CD4-positive, alpha-beta T cell treated with Interleukin-21 for 1 hour (primary cell): ENCODE measurements at regions not wholly inside any gene's neighbourhood (a gene's known extent, or its start where the extent isn't known, plus 50 kb on each side); places are given as distances from the start of the nearest gene placed in this dataset.
A peak's percentile ranks its signal among the peaks of the same experiment; 100 is the strongest.
"Not testable (repeated sequence)": the region's sequence is repeated elsewhere in the genome, so short reads cannot be mapped to it uniquely, and the experiment has no call there.

Experiments
- DNase-seq: peaks from one replicate; pipeline ENCODE4 v3.0.0-alpha.2; 2020

DNA sequence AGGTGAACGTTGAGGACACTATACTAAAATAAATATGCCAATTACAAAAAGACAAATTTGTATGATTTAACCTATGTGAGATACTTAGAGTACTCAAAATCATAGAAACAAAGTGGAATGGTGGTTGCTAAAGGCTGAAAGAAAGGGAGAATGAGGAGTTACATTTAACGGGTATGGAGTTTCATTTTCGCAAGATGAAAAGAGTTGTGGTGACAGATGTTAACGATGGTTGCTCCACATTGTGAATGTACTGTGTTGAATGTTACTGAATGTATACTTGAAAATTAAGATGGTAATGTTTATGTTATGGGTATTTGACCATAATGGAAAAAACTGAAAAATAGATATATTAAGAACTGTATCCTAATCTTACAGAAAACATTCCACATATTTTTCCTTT, 51.3 kb upstream of the MOCS2 start:
- DNase-seq = no peak

DNA sequence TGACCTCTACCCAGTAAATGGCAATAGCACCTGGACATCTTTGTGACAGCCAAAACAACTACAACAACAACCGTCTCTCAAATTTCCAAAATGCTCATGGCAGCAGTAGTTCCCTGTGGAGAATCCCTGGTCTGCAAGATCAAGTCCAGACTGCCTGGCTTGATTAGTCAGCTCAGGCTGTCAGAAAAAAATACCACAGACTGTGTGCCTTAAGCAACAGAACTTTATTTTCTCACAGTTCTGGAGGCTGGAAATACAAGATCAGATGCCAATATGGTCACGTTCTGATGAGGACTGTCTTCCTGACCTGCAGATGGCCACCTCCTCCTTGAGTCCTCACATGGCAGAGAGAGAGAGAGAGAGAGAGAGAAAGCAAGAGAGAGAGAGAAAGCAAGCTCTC, 52.3 kb upstream of the MOCS2 start:
- no peak for DNase-seq

DNA sequence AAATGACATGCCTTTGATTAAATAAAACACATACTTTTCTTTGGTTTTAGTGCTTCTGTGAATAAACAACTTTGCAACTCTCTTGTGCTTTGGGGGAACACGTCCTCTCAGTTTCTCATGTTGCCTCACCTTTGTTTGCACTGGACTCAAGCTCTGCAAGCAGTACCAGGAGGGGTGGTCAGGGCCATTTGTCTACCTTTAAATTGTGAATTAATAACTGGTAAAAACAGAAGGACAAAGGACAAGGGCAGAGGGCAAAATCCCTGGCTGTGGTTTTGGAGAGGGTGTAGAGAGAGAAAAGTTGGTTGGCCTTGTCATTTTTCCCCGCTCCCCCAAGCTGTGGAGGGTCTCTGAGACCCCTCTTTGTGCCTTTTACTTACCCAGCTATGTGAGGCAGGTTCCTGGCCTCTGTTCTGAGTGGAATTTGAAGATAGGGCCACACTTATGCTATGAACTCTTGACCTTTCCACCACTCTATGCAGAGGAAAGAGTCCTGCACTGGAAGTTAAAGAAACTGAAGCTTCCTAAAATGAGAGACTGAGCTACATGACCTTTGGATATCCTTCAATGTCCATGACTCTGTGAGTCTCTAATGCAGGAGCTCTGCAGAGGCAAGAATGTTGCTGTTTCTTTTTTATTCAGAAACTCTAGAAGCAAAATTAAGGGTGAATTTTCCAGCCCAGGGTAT, 55.1 kb upstream of the MOCS2 start:
- no peak for DNase-seq

DNA sequence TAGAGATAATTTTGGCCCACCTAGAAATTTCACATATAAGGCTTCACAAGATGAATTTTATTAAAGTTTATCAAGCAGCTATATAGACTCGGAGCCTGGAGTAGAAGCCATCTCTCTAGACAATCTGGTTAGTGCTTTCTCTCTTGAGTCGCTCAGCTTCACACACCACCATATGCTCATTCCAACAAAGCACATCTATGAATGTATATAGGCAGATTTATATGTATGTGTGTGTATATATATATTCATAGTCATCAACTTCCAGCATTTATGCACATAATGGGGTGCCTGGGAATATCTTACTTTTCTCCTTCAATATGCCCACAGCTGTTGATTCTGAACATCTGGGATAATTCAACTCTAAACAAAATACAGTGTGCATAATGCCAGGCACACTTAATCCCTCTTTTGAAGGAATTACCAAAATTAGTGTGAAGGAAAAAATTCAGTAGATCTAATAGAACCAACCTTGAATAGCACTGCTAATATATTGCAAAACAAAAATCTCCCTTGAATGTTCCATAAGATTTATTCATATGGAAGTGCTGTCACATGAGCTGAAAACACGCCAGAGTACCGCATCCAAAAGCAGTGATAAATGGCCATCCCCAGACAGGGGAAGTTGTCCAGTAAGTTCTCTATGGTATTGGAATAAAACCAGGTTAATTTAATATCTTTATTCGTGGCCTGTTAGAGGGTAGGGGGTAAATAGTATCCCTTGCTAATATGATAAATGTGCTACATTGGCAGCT, 56.0 kb upstream of the MOCS2 start:
- no peak for DNase-seq

DNA sequence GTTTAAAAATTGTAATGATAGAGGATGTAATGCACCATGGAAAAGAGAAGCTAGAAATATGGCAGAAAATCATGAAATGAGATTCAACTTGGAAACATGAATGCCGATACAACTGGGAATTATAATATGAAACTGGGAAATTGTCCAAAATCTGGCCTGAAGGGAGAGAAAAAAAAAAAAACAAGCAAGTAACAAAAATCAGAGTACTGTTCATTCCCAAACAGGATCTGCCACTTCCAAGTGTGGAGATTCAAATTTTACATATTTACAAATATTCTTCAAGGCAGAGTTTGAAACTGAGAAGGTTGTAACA, 56.6 kb upstream of the MOCS2 start:
- DNase-seq = no peak

DNA sequence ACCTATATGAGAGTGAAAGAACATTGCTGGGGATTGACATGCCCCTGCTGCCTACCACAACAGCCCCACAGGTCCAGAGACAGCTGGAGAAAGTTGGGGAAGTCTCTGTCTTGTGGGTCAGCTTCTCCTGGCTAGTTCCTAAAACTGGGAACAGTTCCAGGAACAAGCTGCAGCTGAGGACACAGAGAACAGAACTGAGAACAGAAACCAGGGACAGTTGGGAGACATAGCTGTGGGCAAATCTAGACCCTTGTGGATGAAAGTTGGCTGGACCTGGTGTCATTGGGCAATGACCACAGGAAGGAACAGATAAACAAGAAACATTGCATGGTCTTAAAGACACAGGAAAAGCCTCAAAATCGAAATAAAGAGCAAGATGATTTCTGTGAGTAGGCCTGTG, 58.3 kb upstream of the MOCS2 start:
- DNase-seq = no peak

DNA sequence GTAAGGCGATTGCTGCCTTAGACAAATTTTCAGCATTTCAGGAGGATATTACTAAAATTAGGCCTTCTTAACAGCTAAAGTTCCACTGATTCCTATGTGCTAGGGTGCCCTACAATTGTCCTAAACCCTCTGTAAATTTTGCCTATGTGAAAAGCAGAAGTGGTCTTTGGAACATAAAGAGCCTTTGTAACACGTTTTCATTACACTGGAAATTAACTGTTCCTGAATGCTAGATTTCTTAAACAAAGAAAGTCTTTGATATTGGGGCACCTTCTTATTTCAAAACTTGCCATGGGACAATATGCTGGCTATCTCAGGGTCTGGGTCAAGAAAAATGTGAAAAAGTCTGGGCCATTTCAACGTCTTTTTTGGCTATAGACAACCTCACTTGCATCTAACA, 60.4 kb upstream of the MOCS2 start:
- no peak for DNase-seq

DNA sequence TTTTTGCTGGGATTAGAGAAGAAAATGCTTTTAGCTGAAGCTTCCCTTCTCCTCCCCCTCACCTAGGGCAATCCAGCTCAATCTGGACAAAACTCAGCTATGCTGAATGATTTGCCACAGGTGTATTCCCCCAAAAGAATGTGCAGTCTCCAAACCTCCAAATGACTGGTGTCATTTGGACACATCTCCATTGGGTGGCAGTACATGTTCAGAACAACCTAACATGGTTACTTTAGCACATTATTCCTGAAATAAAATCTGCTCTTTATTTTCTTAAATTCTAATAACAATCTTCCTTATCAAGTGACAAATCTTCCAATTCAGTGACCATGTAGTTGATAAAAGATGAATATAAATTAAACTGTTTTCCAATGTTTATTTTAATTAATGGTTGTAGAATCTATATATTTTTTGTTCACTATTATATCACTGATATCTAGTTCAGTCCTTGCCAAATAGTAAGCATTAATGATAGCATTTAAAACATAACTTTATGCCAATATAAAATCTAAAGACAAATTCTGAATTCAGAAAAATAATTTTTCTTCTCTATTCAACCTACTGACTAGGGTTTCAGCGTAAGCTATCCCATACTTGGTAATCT, 61.3 kb upstream of the MOCS2 start:
- peak; percentile 7 for DNase-seq

DNA sequence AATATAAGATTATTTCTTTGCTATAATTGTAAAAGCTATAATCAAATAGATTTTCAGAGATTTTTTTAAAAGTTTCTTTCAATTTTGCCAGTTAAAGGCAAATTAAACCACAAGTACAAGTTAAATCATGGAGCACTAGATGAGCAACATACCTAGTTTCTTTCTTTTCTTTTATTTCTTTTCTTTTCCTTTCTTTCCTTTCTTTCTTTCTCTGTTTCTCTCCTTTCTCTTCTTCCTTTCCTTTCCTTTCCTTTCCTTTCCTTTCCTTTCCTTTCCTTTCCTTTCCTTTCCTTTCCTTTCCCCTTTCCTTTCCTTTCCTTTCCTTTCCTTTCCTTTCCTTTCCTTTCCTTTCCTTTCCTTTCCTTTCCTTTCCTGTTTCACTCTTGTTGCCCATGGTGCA, 62.5 kb upstream of the MOCS2 start:
- not testable (repeated sequence) for DNase-seq

DNA sequence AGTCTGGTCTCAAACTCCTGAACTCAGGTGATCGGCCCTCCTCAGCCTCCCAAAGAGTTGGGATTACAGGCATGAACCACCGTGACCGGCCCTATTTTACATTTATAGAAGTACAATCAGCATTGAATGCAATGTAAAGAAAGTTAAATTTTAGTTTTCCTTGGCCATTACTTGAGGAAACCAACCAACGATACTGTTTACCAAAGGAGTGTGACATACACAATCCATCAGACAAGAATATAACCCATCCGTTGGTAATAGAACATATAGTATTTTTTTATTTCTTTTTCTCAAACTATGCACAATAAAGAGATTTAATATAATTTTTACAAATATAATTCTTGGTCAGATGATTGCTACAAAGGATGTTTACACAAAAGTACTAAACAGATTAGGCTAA, 63.1 kb upstream of the MOCS2 start:
- DNase-seq = no peak

DNA sequence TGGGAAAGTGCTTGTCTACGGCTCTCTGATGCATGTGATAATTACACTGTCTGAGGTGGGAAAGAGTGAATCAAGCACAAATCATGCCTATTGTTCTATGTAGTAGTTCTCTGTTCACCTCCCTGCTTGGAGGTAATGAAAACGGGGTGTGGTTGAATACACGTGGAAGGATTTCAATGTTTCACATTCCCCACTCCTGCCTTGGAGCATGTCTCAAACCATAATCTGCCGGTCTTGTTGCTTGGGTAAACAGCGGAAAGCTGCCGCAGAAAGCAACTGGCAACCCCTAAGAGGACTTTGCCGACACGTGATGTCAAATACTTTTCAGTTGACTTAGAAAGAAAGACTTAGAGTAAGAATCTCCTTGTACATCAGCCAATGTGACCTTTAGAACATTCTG, 63.5 kb upstream of the MOCS2 start:
- no peak for DNase-seq

DNA sequence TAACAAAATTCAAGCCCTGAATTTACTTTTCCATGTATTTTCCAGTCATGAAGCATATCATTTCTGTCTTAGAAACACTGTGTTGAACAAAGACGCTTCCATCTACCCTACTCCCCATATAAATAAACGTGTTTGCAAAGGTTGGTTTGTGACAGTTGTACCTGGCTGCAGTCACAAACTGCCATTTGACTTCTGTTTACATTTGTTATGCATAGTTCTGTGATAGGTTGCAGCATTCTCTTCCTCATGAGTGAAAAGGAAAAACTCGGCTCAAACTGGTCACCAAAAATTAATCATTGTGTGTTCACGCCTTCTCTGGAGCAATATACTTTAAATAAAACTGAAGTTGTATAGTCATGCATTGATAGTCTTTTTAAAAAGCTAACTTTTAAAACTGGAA, 69.3 kb upstream of the MOCS2 start:
- DNase-seq = no peak

DNA sequence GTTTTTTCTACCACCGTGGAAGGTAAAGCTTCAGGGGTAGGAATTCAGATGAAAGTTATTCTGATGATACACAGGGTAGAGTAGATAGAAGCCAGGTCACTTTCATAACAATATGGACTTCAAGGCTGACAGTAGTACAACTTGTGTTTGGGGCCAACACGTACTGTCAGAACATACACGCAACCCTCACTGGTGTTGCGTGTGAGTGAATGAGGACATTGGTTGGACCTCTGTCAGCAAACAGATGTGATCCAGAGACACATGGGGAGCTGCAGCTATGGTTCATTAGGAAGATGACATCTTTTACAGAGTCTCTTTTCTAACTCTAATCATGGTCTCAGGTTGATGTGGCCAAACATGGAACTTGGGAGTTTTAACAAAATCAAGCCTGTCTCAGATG, 70.1 kb upstream of the MOCS2 start:
- DNase-seq = no peak

DNA sequence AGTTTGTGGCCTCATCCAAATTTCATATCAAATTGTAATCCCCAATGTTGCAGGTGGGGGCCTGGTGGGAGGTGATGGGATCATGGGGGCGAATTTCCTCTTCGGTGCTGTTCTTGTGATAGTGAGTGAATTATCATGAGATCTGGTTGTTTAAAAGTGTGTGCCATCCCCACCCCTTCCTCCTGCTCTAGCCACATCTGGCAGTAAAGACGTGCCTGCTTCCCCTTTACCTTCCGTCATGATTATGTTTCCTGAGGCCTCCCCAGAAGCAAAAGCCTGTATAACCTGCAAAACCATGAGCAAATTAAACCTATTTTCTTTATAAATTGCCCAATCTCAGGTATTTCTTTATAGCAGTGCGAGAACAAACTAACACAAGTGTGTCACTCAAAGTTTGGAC, 71.0 kb upstream of the MOCS2 start:
- DNase-seq = no peak

DNA sequence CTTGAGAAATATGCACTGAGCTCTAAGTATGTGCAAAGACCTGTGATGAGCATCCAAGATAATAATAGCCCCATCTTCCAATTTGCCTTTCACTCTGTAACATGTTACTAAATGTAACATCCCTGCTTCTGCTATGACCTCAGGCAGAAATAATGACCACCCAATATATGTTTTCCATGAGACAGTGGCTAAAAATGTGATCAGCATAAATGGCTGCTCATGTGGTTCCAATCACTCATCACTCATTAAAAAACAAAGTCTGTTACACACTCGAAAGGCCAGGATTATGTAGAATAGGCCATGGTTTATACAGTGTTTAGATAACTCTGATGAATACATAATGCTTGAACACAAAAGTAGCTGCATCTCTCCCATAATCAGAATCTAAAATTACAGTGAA, 71.4 kb upstream of the MOCS2 start:
- no peak for DNase-seq

DNA sequence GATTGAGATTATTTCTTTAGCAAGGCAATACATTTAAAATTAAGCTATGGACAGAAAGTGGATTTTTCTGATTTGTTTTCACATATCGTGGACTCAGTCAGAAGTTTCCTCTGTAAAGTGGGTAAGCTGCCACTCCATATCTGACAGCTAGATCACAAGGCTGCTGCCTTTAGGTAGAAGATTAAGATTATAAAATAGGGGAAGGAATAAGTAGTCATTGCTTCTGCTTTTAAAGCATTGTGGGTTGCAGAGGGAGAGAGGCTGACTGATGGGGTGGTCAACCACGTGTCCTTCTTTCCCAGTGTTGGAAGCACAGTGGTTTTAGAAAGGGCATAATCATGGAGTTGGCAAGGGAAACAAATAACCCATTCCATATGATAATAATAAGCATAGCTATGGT, 74.3 kb upstream of the MOCS2 start:
- no peak for DNase-seq

DNA sequence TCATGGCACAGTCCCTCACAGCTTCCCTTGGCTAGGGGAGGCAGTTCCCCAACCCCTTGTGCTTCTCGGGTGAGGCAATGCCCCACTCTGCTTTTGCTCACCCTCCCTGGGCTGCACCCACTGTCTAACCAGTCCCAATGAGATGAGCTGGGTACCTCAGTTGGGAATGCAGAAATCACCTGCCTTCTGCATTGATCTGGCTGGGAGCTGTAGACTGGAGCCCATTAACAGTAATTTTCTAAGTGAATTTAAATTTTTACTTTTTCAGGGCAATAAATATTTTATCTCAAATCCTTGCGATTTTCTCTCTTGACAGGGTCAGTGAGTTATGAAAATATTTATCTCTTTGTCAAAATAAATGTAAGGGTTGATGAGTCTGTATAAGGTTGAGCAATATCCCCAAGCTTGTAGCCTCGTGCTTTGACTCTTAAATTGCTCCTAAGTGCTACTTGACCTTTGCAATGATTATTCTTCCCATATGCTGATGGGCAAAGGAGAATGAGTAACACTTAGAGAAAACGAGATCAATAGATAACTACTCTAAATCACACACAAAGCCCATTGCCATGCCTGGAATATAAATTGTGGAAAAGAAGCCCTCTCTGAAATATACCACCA, 82.1 kb upstream of the MOCS2 start:
- DNase-seq = no peak

DNA sequence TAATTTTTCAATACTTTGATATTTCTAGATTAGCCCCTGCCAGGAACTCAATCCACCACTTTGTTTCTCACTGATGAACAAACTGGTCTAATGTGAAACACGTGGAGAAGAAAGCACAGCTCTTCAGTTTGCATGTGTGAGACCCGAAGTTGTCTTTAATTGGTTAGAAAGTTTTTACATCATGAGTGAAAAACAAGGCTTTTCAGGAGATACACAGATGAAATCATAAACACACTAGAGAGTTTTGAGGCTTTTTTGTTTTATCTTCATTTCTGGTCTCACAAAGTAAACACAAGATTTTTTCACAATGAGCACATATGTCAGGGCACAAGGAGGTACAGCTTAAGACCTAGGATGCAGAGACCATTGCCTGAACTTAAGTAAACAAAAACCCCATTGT, 84.5 kb upstream of the MOCS2 start:
- DNase-seq = no peak

DNA sequence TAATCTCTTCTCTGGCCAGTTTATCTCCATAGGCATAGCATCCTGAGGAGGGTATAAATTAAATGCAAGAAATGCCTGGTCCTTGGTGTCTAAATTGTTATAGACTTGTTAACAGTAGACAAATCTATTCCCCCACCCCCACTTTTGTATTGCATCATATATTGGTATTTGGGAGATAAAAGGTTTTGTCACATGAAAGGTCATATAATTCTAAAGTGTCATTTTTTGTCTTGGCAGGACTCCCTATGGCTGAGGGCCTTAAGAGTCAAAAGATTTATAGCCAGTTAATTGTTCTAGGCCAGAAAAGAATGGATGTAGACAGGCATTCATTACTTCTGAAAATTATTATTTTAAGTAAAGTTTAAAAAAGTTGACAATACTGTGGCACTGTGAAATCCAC, 90.3 kb upstream of the MOCS2 start:
- DNase-seq = no peak

DNA sequence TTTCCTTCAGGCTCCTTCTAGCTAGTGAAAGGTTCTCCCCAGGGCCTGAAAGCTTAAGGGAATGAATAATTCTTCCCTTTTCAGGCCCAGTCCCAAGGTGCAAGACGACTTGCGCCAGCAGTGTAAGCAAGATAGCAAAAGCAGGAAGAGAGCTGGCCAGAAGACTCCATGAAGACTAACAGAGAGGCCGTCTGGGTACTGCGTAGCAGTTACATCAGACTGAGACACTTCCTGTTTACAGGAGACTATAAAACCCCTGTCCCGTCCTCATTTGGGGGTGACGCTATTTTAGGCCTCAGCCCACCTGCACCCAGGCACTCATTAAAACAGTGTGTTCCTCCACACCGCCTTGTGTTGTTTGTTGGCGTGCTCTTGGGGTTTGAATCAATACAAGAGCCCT, 90.7 kb upstream of the MOCS2 start:
- DNase-seq = no peak

DNA sequence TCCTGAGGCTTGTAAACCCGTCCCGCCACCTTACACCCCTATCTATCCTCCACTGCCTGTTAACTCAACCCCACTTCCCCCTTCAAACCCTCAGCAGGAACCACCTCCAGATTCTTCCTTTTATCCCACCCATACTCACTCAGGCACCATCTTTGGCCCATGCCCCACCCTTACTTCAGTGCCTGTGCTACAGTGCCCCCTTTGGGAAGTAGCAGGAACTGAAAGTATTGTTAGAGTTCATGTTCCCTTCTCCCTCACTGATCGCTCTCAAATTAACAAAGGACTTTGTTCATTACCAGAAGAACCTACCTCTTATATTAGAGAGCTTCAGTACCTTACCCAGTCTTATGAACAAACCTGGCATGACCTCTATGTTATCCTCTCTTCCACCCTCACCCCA, 92.2 kb upstream of the MOCS2 start:
- DNase-seq = no peak

DNA sequence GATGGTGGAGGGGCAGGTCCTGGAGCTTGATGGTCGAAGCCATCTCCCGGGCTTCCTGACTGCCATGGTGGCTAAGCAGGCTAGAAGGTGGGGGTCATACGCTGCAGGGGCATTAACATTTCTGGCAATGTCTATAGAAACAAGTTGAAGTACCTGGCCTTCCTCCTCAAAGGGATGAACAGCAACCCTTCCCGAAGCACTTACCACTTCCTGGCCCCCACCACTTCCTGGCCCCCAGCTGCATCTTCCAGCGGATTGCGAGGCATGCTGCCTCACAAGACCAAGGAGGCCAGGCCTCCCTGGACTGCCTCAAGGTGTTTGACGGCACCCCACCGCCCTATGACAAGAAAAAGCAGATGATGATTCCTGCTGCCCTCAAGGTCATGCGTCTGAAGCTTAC, 97.0 kb upstream of the MOCS2 start:
- DNase-seq = no peak

DNA sequence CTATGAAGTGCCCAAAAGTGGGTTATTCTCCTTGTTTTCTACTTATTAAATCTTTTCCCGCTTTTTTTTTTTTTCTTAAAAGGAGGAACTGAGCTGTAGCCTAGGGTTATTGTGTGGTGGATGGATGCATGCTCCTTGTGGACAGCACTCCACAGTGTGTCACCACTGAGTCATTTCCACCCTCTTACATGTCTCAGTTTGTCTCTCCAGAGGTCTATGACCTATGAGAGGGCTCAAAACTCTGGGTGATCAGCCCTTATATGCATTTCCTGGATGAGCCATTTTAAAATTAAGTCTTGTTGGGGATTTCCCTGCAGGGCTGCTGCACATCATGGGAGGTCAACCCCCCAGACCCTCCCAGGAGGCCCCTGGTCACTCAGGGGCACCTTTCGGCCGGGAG, 102.2 kb upstream of the MOCS2 start:
- no peak for DNase-seq

DNA sequence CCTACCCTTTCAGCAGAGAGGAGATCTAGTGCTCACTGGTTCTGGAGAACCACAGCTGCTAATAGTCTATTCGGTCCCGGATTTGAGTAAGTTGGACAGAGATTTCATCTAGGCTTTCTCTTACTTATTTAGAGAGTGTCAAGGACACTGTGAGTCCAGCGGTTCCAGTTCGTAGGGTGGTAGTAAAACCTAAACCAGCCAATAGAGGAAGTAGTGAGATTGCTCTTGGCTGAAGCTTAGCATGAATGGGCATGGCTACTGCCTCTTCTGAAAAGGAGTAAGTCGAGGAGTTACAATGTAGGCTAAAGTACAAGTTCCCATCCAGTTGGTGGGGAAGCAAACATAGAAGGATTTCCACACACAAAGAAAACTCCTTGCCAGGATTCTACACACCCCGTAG, 109.6 kb upstream of the MOCS2 start:
- no peak for DNase-seq
